ENCODE measurements at regions not wholly inside any gene's neighbourhood (a gene's known extent, or its start where the extent isn't known, plus 50 kb on each side); places are given as distances from the start of the nearest gene placed in this dataset.

DNA sequence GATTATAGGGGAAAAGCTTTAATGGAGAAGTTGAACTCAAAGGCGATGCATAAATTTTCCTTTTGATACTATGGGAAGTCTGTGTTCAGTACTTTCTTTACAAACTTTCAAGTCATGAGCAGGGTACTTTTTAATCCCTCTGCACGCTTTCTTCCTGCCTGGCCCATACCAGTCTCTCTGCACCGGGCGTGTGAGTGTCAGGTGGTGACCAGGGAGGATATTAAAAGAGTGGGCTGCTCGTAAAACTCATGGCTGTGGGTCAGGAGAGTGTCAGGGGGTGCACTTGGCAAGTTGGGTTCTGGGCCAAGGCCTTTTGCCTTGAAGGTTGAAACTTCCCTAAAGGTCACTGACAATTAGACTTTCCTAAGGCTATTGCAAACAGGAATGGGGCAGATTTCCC is 367.8 kb downstream of the GPD2 start:
- intact Hi-C loops (cut with micrococcal nuclease; ENCODE audit: unreplicated experiment), result no loop called here
- 32% methylated on average over 5 of the region's 5 CpGs for WGBS (ENCODE audit: insufficient coverage, insufficient replicate concordance, low lambda C conversion rate, missing lambda C conversion rate)

DNA sequence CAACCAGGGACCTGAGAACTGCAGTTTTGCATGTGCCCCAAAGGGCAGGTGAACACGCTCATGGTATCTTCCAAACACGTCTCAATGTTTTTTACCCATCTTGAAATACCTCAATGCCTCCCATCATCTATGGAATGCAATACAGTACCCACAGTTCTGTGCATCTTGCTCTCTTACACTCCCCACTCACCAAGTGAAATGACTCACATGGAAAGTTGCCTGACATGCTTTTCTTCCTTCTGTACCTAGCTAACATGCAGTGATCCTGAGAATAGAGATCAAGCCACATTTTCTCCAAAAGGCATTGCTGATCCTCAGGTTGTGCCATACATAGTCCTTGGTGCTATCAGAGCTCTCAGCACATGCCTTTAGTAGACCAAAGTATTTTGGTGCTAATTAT is 373.9 kb downstream of the GPD2 start:
- BruUV-seq (replicated peaks), result no TSS peak
- Histone ChIP-seq H3K36me3 (ENCODE audit: control insufficient read depth in 2 of 2, insufficient read depth in 2 of 2, low read length in 1 of 2) (no peaks in the 10 kb centered on the region), H2AFZ (ENCODE audit: control insufficient read depth, low read depth, low read length) (no peak overlapping the region), H3K4me3 (no peak overlapping the region), H4K20me1 (ENCODE audit: control insufficient read depth, insufficient read depth) (no peaks in the 10 kb centered on the region), H3K79me2 (ENCODE audit: control insufficient read depth, insufficient read depth, low read length) (no peaks in the 10 kb centered on the region), H3K9me3 (replicated peaks; ENCODE audit: control insufficient read depth, insufficient read depth, low read length) (no peaks in the 10 kb centered on the region), H3K27ac (ENCODE audit: control insufficient read depth, insufficient read depth) (no peak overlapping the region), H3K4me2 (ENCODE audit: control insufficient read depth, insufficient read depth) (no peak overlapping the region), H3K4me1 (ENCODE audit: control insufficient read depth, insufficient read depth, low read length) (no peaks in the 10 kb centered on the region), H3K27me3 (replicated peaks in 1 of 2; ENCODE audit: control insufficient read depth in 2 of 2, insufficient read depth in 2 of 2, low read length in 1 of 2) (no peaks in the 10 kb centered on the region), H3K9ac (ENCODE audit: control insufficient read depth, insufficient read depth, low read length) (no peak overlapping the region)
- ChIA-PET SMC1A (ENCODE audit: uncharacterized antibody, unreplicated experiment) (no interaction called here), POLR2A (no interaction called here), RAD21 (ENCODE audit: unreplicated experiment) (no interaction called here), CTCF (no interaction called here)
- WGBS (ENCODE audit: insufficient coverage, insufficient replicate concordance, low lambda C conversion rate, missing lambda C conversion rate), result 7% methylated on average over 2 of the region's 2 CpGs
- DNase-seq (ENCODE audit: low read depth, low spot score), result no peak
- intact Hi-C loops (cut with micrococcal nuclease; ENCODE audit: unreplicated experiment) (no loop called here), in situ Hi-C loops (cut with MboI) (no loop called here)
- TF ChIP-seq HCFC1 (IDR thresholded peaks at IDR 0.05; ENCODE audit: low read length) (no peak), PAX8 (IDR thresholded peaks at IDR 0.05) (no peak), EGR1 (IDR thresholded peaks at IDR 0.05; ENCODE audit: borderline replicate concordance in 1 of 2, low read depth in 2 of 2, low read length in 2 of 2) (no peak), ZBED1 (IDR thresholded peaks at IDR 0.05; ENCODE audit: borderline replicate concordance) (no peak), JUND (IDR thresholded peaks at IDR 0.05; ENCODE audit: low read depth, low read length) (no peak), BCLAF1 (IDR thresholded peaks at IDR 0.05) (no peak), PKNOX1 (IDR thresholded peaks at IDR 0.05) (no peak), BMI1 (IDR thresholded peaks at IDR 0.05; ENCODE audit: borderline replicate concordance) (no peak)
- no peak for ATAC-seq
- no peak for FAIRE-seq

More for the DNA sequence above, 367.8 kb downstream of the GPD2 start:
- no TSS peak for BruUV-seq (replicated peaks)
- FAIRE-seq, result no peak
- Histone ChIP-seq H3K36me3 (ENCODE audit: control insufficient read depth in 2 of 2, insufficient read depth in 2 of 2, low read length in 1 of 2) (no peaks in the 10 kb centered on the region), H3K9me3 (replicated peaks; ENCODE audit: control insufficient read depth, insufficient read depth, low read length) (no peaks in the 10 kb centered on the region), H4K20me1 (ENCODE audit: control insufficient read depth, insufficient read depth) (no peaks in the 10 kb centered on the region), H3K4me3 (no peak overlapping the region), H3K4me2 (ENCODE audit: control insufficient read depth, insufficient read depth) (no peak overlapping the region), H3K27ac (ENCODE audit: control insufficient read depth, insufficient read depth) (no peak overlapping the region), H3K4me1 (ENCODE audit: control insufficient read depth, insufficient read depth, low read length) (no peaks in the 10 kb centered on the region), H3K79me2 (ENCODE audit: control insufficient read depth, insufficient read depth, low read length) (no peaks in the 10 kb centered on the region), H3K9ac (ENCODE audit: control insufficient read depth, insufficient read depth, low read length) (no peak overlapping the region), H2AFZ (ENCODE audit: control insufficient read depth, low read depth, low read length) (no peak overlapping the region), H3K27me3 (replicated peaks in 1 of 2; ENCODE audit: control insufficient read depth in 2 of 2, insufficient read depth in 2 of 2, low read length in 1 of 2) (peaks cover 0 to 2% of the 10 kb centered on the region in 2 experiments; a peak in 1 of 4 replicates)
- TF ChIP-seq YY1 (IDR thresholded peaks at IDR 0.05; ENCODE audit: low read depth, low read length), result no peak
- ATAC-seq, result no peak
- ChIA-PET RAD21 (ENCODE audit: unreplicated experiment) (no interaction called here), POLR2A (no interaction called here), SMC1A (ENCODE audit: uncharacterized antibody, unreplicated experiment) (no interaction called here), CTCF (no interaction called here)
- in situ Hi-C loops (cut with MboI), result no loop called here
- DNase-seq (ENCODE audit: low read depth, low spot score), result no peak
